Amygdala (tissue), 56 donors: ENCODE measurements at regions not wholly inside any gene's neighbourhood (a gene's known extent, or its start where the extent isn't known, plus 50 kb on each side); places are given as distances from the start of the nearest gene placed in this dataset.
"Not testable (repeated sequence)": the region's sequence is repeated elsewhere in the genome, so short reads cannot be mapped to it uniquely, and the experiment has no call there.

Experiments used
- DNase-seq, 56 donors: peaks; one replicate each; lab custom pipeline; 2025; lab: John Stamatoyannopoulos, UW

- DNase-seq: no peak
These were observed 432.8 kb upstream of the LCORL start for GRCh38 chr4:18454349-18454748.

- DNase-seq: no peak
These were observed 423.6 kb upstream of the LCORL start for GRCh38 chr4:18445110-18445509.

GRCh38 chr4:18444206-18444605, 422.7 kb upstream of the LCORL start:
- DNase-seq: no peak

GRCh38 chr4:18442957-18443356, 421.4 kb upstream of the LCORL start:
- no peak for DNase-seq

GRCh38 chr4:18441676-18442075, 420.1 kb upstream of the LCORL start:
- no peak for DNase-seq

GRCh38 chr4:18441203-18441590, 419.6 kb upstream of the LCORL start:
- no peak for DNase-seq

- DNase-seq: no peak
These were observed 419.1 kb upstream of the LCORL start for GRCh38 chr4:18440527-18441202.

GRCh38 chr4:18439311-18439710, 417.8 kb upstream of the LCORL start:
- DNase-seq: no peak

GRCh38 chr4:18435781-18436180, 414.2 kb upstream of the LCORL start:
- no peak for DNase-seq

GRCh38 chr4:18422685-18423084, 401.1 kb upstream of the LCORL start:
- no peak for DNase-seq

- DNase-seq: no peak
These were observed 400.0 kb upstream of the LCORL start for GRCh38 chr4:18421519-18421918.

GRCh38 chr4:18419780-18420179, 398.2 kb upstream of the LCORL start:
- no peak for DNase-seq

- not testable (repeated sequence) for DNase-seq
These were observed 396.8 kb upstream of the LCORL start for GRCh38 chr4:18418195-18418898.

- DNase-seq: not testable (repeated sequence)
These were observed 396.1 kb upstream of the LCORL start for GRCh38 chr4:18417651-18418050.

- DNase-seq: no peak
These were observed 384.7 kb upstream of the LCORL start for GRCh38 chr4:18406264-18406663.

- DNase-seq: no peak
These were observed 383.5 kb upstream of the LCORL start for GRCh38 chr4:18405054-18405453.

- DNase-seq: no peak
These were observed 383.1 kb upstream of the LCORL start for GRCh38 chr4:18404642-18405041.

GRCh38 chr4:18403327-18403726, 381.8 kb upstream of the LCORL start:
- DNase-seq: no peak

GRCh38 chr4:18401868-18402267, 380.3 kb upstream of the LCORL start:
- no peak for DNase-seq

- no peak for DNase-seq
These were observed 379.9 kb upstream of the LCORL start for GRCh38 chr4:18401425-18401824.

- DNase-seq: peak in 1 of 56 donors; percentile 10
These were observed 377.1 kb upstream of the LCORL start for GRCh38 chr4:18398661-18399060.

GRCh38 chr4:18397681-18398390, 376.3 kb upstream of the LCORL start:
- DNase-seq: no peak
